ENCODE measurements at regions not wholly inside any gene's neighbourhood (a gene's known extent, or its start where the extent isn't known, plus 50 kb on each side); places are given as distances from the start of the nearest gene placed in this dataset.
A peak's percentile ranks its signal among the peaks of the same experiment; 100 is the strongest.

GRCh38 chr4:4659871-4660651, 118.2 kb upstream of the STX18 start:
- H3K27ac ChIP-seq = peak overlapping the region; percentile 10 to 29
- TF ChIP-seq POLR2A (IDR thresholded peaks at IDR 0.05) (no peak), CTCF (IDR thresholded peaks at IDR 0.05) (no peak)
- no peaks in the 10 kb centered on the region for H3K4me1 ChIP-seq
- no peaks in the 10 kb centered on the region for H3K9me3 ChIP-seq
- no peaks in the 10 kb centered on the region for H3K27me3 ChIP-seq
- intact Hi-C loops (cut with DNase I; ENCODE audit: low total_unique reads) = no loop called here
- DNase-seq = peak in 1 of 2 donors; percentile 36
- no peak overlapping the region for H3K4me3 ChIP-seq
- H3K36me3 ChIP-seq = no peaks in the 10 kb centered on the region

- Histone ChIP-seq H3K27ac (no peak overlapping the region), H3K27me3 (no peaks in the 10 kb centered on the region), H3K4me3 (no peak overlapping the region), H3K4me1 (no peaks in the 10 kb centered on the region), H3K9me3 (no peaks in the 10 kb centered on the region), H3K36me3 (no peaks in the 10 kb centered on the region)
- DNase-seq = no peak
- TF ChIP-seq CTCF (IDR thresholded peaks at IDR 0.05) = no peak
- TF ChIP-seq POLR2A (IDR thresholded peaks at IDR 0.05) = no peak
- intact Hi-C loops (cut with DNase I; ENCODE audit: low total_unique reads) = no loop called here
Observed at GRCh38 chr4:4658052-4658451, 116.2 kb upstream of the STX18 start.

DNA sequence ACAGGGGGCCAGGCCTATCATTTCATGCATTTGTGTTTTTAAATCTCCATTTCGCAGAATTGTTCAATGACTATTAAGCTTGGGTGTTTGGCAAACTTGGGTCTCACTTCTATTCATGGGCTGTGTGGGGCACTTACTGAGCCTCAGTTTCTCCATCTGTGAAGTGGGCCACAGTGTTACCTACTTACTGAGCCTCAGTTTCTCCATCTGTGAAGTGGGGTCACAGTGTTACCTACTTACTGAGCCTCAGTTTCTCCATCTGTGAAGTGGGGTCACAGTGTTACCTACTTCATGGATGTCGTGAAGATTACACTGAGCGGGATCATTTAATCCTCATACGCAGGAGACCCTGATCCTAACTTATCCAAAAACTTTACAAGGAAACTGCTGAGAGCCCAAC, 115.1 kb upstream of the STX18 start:
- TF ChIP-seq POLR2A (IDR thresholded peaks at IDR 0.05) (no peak), CTCF (IDR thresholded peaks at IDR 0.05) (no peak)
- no peak for DNase-seq
- no peak overlapping the region for H3K4me3 ChIP-seq
- no peaks in the 10 kb centered on the region for H3K36me3 ChIP-seq
- no peak overlapping the region for H3K27ac ChIP-seq
- no peaks in the 10 kb centered on the region for H3K4me1 ChIP-seq
- H3K27me3 ChIP-seq = no peaks in the 10 kb centered on the region
- intact Hi-C loops (cut with DNase I; ENCODE audit: low total_unique reads) = no loop called here
- H3K9me3 ChIP-seq = no peaks in the 10 kb centered on the region

DNA sequence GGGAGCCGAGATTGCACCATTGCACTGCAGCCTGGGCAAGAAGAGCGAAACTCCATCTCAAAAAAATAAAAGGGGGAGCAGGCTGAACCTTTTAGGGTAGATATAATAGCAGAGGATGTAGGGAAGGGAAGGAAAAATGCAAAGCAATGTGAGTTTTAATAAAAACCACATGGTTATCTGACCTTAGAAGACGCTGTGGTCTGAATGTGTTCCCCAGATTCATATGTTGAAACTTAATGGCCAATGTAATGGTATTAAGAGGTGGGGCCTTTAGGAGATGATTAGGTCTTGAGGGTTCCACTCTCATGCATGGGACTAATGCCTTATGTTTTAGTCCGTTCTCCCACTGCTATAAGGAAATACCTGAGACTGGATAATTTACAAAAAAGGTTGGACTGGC, 114.1 kb upstream of the STX18 start:
- Histone ChIP-seq H3K4me3 (no peak overlapping the region), H3K4me1 (no peaks in the 10 kb centered on the region), H3K9me3 (no peaks in the 10 kb centered on the region), H3K27me3 (no peaks in the 10 kb centered on the region), H3K36me3 (no peaks in the 10 kb centered on the region), H3K27ac (no peak overlapping the region)
- no peak for DNase-seq
- intact Hi-C loops (cut with DNase I; ENCODE audit: low total_unique reads) = no loop called here
- TF ChIP-seq POLR2A (IDR thresholded peaks at IDR 0.05) (no peak), CTCF (IDR thresholded peaks at IDR 0.05) (no peak)

DNA sequence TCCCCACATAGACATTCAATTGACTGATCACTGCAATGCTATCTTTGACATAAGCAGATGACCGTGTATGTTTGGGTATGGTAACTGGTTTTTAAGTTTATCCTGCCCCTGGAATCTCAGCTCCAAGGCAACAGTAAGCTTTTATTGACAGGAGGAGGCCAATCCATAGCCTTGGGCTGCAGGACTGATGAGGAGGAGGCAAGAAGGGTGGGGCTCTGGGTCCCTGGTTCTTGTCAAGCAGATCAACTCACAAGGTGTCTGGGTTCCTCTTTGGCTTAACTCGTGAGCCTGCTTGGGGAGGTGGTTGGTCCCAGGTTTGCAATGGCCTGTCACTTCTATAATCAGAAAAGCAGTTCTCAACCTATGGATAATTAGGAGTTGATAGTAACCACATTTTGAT, 113.2 kb upstream of the STX18 start:
- H3K9me3 ChIP-seq = no peaks in the 10 kb centered on the region
- DNase-seq = no peak
- no peak for TF ChIP-seq POLR2A (IDR thresholded peaks at IDR 0.05)
- no peak for TF ChIP-seq CTCF (IDR thresholded peaks at IDR 0.05)
- H3K27me3 ChIP-seq = no peaks in the 10 kb centered on the region
- H3K4me1 ChIP-seq = no peaks in the 10 kb centered on the region
- H3K27ac ChIP-seq = no peak overlapping the region
- intact Hi-C loops (cut with DNase I; ENCODE audit: low total_unique reads) = no loop called here
- no peak overlapping the region for H3K4me3 ChIP-seq
- H3K36me3 ChIP-seq = no peaks in the 10 kb centered on the region
